ENCODE measurements at regions not wholly inside any gene's neighbourhood (a gene's known extent, or its start where the extent isn't known, plus 50 kb on each side); places are given as distances from the start of the nearest gene placed in this dataset.
"Not testable (repeated sequence)": the region's sequence is repeated elsewhere in the genome, so short reads cannot be mapped to it uniquely, and the experiment has no call there.

- DNase-seq, result no peak
These were observed 904.2 kb upstream of the POT1 start for GRCh38 chr7:125833839-125834238.

- no peak for DNase-seq
These were observed 901.1 kb upstream of the POT1 start for GRCh38 chr7:125830743-125831142.

- no peak for DNase-seq
These were observed 898.6 kb upstream of the POT1 start for GRCh38 chr7:125828153-125828700.

- DNase-seq, result no peak
These were observed 893.9 kb upstream of the POT1 start for GRCh38 chr7:125823538-125823937.

- DNase-seq, result no peak
These were observed 890.9 kb upstream of the POT1 start for GRCh38 chr7:125820495-125820894.

GRCh38 chr7:125814100-125814499 is 884.5 kb upstream of the POT1 start:
- DNase-seq, result no peak

- DNase-seq, result not testable (repeated sequence)
These were observed 876.9 kb upstream of the POT1 start for GRCh38 chr7:125806491-125806890.

GRCh38 chr7:125804273-125804672 is 874.6 kb upstream of the POT1 start:
- DNase-seq, result no peak

GRCh38 chr7:125780153-125780552 is 850.5 kb upstream of the POT1 start:
- no peak for DNase-seq

GRCh38 chr7:125775317-125775716 is 845.7 kb upstream of the POT1 start:
- DNase-seq, result no peak

- no peak for DNase-seq
These were observed 843.6 kb upstream of the POT1 start for GRCh38 chr7:125773113-125773785.

- DNase-seq, result no peak
These were observed 818.3 kb upstream of the POT1 start for GRCh38 chr7:125747966-125748365.

GRCh38 chr7:125746510-125746909 is 816.9 kb upstream of the POT1 start:
- DNase-seq, result no peak

- DNase-seq, result no peak
These were observed 797.6 kb upstream of the POT1 start for GRCh38 chr7:125727215-125727614.

GRCh38 chr7:125695626-125696025 is 766.0 kb upstream of the POT1 start:
- no peak for DNase-seq

- DNase-seq, result no peak
These were observed 753.5 kb upstream of the POT1 start for GRCh38 chr7:125683156-125683555.

- no peak for DNase-seq
These were observed 751.9 kb upstream of the POT1 start for GRCh38 chr7:125681508-125681907.

GRCh38 chr7:125678771-125679170 is 749.1 kb upstream of the POT1 start:
- no peak for DNase-seq

GRCh38 chr7:125675640-125676039 is 746.0 kb upstream of the POT1 start:
- DNase-seq, result no peak

- DNase-seq, result no peak
These were observed 745.5 kb upstream of the POT1 start for GRCh38 chr7:125675169-125675568.

GRCh38 chr7:125670926-125671572 is 741.4 kb upstream of the POT1 start:
- no peak for DNase-seq

GRCh38 chr7:125668321-125668993 is 738.8 kb upstream of the POT1 start:
- DNase-seq, result no peak

- DNase-seq, result no peak
These were observed 735.0 kb upstream of the POT1 start for GRCh38 chr7:125664625-125665024.

All from right kidney (tissue), 1 donor.